Mucosa of descending colon (tissue), 3 donors: ENCODE measurements at regions not wholly inside any gene's neighbourhood (a gene's known extent, or its start where the extent isn't known, plus 50 kb on each side); places are given as distances from the start of the nearest gene placed in this dataset.
A peak's percentile ranks its signal among the peaks of the same experiment; 100 is the strongest.

Experiments
- ATAC-seq: fragments of 200-7000 bp; cut with Tn5 transposase; one replicate; pipeline ENCODE4 v1.9.1; 2020; ENCODE audit warnings: mild to moderate bottlenecking, moderate library complexity
- DNase-seq, 3 donors: peaks; one replicate each; pipeline ENCODE4 v3.0.0-alpha.2; 2020
- H3K36me3 ChIP-seq: fragments of 200-600 bp; one replicate; pipeline ENCODE4 v1.8.0; 2021; ENCODE audit warnings: low read depth, mild to moderate bottlenecking
- H3K4me1 ChIP-seq: fragments of 200-600 bp; one replicate; pipeline ENCODE4 v1.8.0; 2021; ENCODE audit warnings: low read depth, mild to moderate bottlenecking
- H3K4me3 ChIP-seq: fragments of 200-600 bp; one replicate; pipeline ENCODE4 v1.8.0; 2021; ENCODE audit warnings: mild to moderate bottlenecking
- H3K9me3 ChIP-seq: fragments of 200-600 bp; one replicate; pipeline ENCODE4 v1.8.0; 2021; ENCODE audit warnings: mild to moderate bottlenecking
- CTCF ChIP-seq: fragments of 200-600 bp; IDR thresholded peaks from one replicate; pipeline ENCODE4 v1.8.0; 2022; ENCODE audit warnings: antibody characterized with exemption, mild to moderate bottlenecking
- intact Hi-C, 2 donors: fragments of 100-400 bp; cut with DNase I in 1 of 2; cut with micrococcal nuclease in 1 of 2; formaldehyde crosslinking; loops; one replicate each; pipeline versions ENCODE4 v1.11.0 to v1.11.1; 2022; cut with DNase I, micrococcal nuclease
- donor health status: DM: no; HTN: no; CAD: no; lungs with moderate emphysema.
- donor health status: DM: no; HTN: no; CAD: no.
- donor health status: DM: no; HTN: yes; CAD: no.

GRCh38 chr5:17149786-17150185 lies 67.6 kb upstream of the BASP1 start:
- Histone ChIP-seq H3K36me3 (no peaks in the 10 kb centered on the region), H3K9me3 (no peaks in the 10 kb centered on the region), H3K4me3 (no peak overlapping the region), H3K4me1 (no peaks in the 10 kb centered on the region)
- ATAC-seq, result no peak
- DNase-seq, result no peak
- intact Hi-C loops, result no loop called here
- no peak for TF ChIP-seq CTCF

GRCh38 chr5:17150531-17150930 lies 66.9 kb upstream of the BASP1 start:
- Histone ChIP-seq H3K36me3 (no peaks in the 10 kb centered on the region), H3K4me3 (no peak overlapping the region), H3K9me3 (no peaks in the 10 kb centered on the region), H3K4me1 (no peaks in the 10 kb centered on the region)
- intact Hi-C loops, result no loop called here
- no peak for DNase-seq
- no peak for ATAC-seq
- no peak for TF ChIP-seq CTCF

GRCh38 chr5:17151686-17152085 lies 65.7 kb upstream of the BASP1 start:
- Histone ChIP-seq H3K4me3 (no peak overlapping the region), H3K9me3 (no peaks in the 10 kb centered on the region), H3K4me1 (no peaks in the 10 kb centered on the region), H3K36me3 (no peaks in the 10 kb centered on the region)
- DNase-seq, result no peak
- ATAC-seq, result no peak
- intact Hi-C loops, result no loop called here
- no peak for TF ChIP-seq CTCF

- no peak for TF ChIP-seq CTCF
- Histone ChIP-seq H3K4me1 (no peaks in the 10 kb centered on the region), H3K9me3 (no peaks in the 10 kb centered on the region), H3K4me3 (no peak overlapping the region), H3K36me3 (no peaks in the 10 kb centered on the region)
- intact Hi-C loops, result no loop called here
- peak; percentile 62 for ATAC-seq
- no peak for DNase-seq
These were observed 63.0 kb upstream of the BASP1 start for GRCh38 chr5:17154211-17154996.

- intact Hi-C loops, result no loop called here
- no peaks in the 10 kb centered on the region for H3K36me3 ChIP-seq
- no peaks in the 10 kb centered on the region for H3K4me1 ChIP-seq
- ATAC-seq (no peak), DNase-seq (no peak)
- no peaks in the 10 kb centered on the region for H3K9me3 ChIP-seq
- TF ChIP-seq CTCF, result no peak
- no peak overlapping the region for H3K4me3 ChIP-seq
These were observed 61.0 kb upstream of the BASP1 start for GRCh38 chr5:17156463-17156862.

GRCh38 chr5:17157294-17157693 lies 60.1 kb upstream of the BASP1 start:
- H3K36me3 ChIP-seq, result no peaks in the 10 kb centered on the region
- intact Hi-C loops, result no loop called here
- H3K9me3 ChIP-seq, result no peaks in the 10 kb centered on the region
- H3K4me3 ChIP-seq, result no peak overlapping the region
- DNase-seq (no peak), ATAC-seq (no peak)
- TF ChIP-seq CTCF, result no peak
- H3K4me1 ChIP-seq, result no peaks in the 10 kb centered on the region
